Left lung (tissue), 4 donors: ENCODE measurements at regions not wholly inside any gene's neighbourhood (a gene's known extent, or its start where the extent isn't known, plus 50 kb on each side); places are given as distances from the start of the nearest gene placed in this dataset.
"Not testable (repeated sequence)": the region's sequence is repeated elsewhere in the genome, so short reads cannot be mapped to it uniquely, and the experiment has no call there.

Experiments used
- ATAC-seq: fragments of 200-7000 bp; cut with Tn5 transposase; one replicate; pipeline ENCODE4 v1.9.1; 2020; ENCODE audit warnings: moderate library complexity
- DNase-seq, 4 donors: peaks; one replicate each; pipeline ENCODE4 v3.0.0-alpha.2; 2013 to 2020
- H3K27ac ChIP-seq, 2 donors: fragments of 200-600 bp; sonication (generic) in 1 of 2; one replicate each; pipeline versions ENCODE4 v1.5.0 to v1.8.0; 2020 to 2021
- H3K27me3 ChIP-seq, 2 donors: fragments of 200-600 bp; sonication (generic) in 1 of 2; one replicate each; pipeline versions ENCODE4 v1.5.0 to v1.8.0; 2020 to 2021
- H3K36me3 ChIP-seq, 2 donors: fragments of 200-600 bp; sonication (generic) in 1 of 2; one replicate each; pipeline versions ENCODE4 v1.5.0 to v1.8.0; 2020 to 2021
- H3K4me1 ChIP-seq, 2 donors: fragments of 200-600 bp; one replicate each; pipeline ENCODE4 v1.8.0; 2021
- H3K4me3 ChIP-seq, 2 donors: fragments of 200-600 bp; sonication (generic) in 1 of 2; one replicate each; pipeline versions ENCODE4 v1.5.0 to v1.8.0; 2020 to 2021; ENCODE audit warnings: mild to moderate bottlenecking in 1 of 2
- H3K9me3 ChIP-seq, 2 donors: fragments of 200-600 bp; sonication (generic) in 1 of 2; one replicate each; pipeline versions ENCODE4 v1.5.0 to v1.8.0; 2020 to 2021
- CTCF ChIP-seq, 2 donors: fragments of 200-600 bp; sonication (generic) in 1 of 2; IDR thresholded peaks; one replicate each; pipeline versions ENCODE4 v1.5.0 to v1.8.0; 2021; ENCODE audit warnings: antibody characterized with exemption in 2 of 2
- intact Hi-C, 2 donors: fragments of 100-400 bp; cut with DNase I; formaldehyde crosslinking; loops; one replicate each; pipeline versions ENCODE4 v1.11.2 to v1.14.2; 2022
- donor health status: DM: no; HTN: yes; CAD: no.
- donor health status: DM: no; HTN: no; CAD: no.

- Histone ChIP-seq H3K9me3 (peaks cover 0 to 10% of the 10 kb centered on the region in 2 donors), H3K36me3 (no peaks in the 10 kb centered on the region), H3K4me3 (no peak overlapping the region), H3K27ac (no peak overlapping the region), H3K27me3 (no peaks in the 10 kb centered on the region), H3K4me1 (no peaks in the 10 kb centered on the region)
- DNase-seq (no peak), ATAC-seq (no peak)
- TF ChIP-seq CTCF (IDR thresholded peaks at IDR 0.05): no peak
- intact Hi-C loops: no loop called here
Observed at GRCh38 chr3:162398554-162398953, 901.9 kb downstream of the OTOL1 start.

DNA sequence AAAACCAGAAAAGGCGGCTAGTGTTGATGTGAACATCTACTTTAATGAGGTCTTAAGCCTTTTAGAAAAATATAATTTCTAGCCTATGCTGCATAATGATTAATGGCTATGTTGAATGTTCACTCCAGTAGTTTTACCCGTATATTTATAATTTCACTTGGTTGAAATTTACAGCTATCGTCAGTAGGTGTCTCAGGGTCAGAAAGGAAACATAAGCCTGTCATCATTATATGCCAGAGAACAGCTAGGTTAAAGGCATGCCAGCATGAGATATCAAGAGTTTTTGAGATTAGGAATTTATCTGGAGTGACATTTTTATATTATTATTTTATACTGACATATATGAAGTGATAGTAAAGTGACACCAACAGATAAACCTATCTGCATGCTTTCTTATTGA lies 904.1 kb downstream of the OTOL1 start:
- intact Hi-C loops: no loop called here
- Histone ChIP-seq H3K4me3 (no peak overlapping the region), H3K4me1 (no peaks in the 10 kb centered on the region), H3K27me3 (no peaks in the 10 kb centered on the region), H3K9me3 (peaks cover 0 to 19% of the 10 kb centered on the region in 2 donors), H3K27ac (no peak overlapping the region), H3K36me3 (no peaks in the 10 kb centered on the region)
- no peak for ATAC-seq
- DNase-seq: no peak
- TF ChIP-seq CTCF (IDR thresholded peaks at IDR 0.05): no peak

DNA sequence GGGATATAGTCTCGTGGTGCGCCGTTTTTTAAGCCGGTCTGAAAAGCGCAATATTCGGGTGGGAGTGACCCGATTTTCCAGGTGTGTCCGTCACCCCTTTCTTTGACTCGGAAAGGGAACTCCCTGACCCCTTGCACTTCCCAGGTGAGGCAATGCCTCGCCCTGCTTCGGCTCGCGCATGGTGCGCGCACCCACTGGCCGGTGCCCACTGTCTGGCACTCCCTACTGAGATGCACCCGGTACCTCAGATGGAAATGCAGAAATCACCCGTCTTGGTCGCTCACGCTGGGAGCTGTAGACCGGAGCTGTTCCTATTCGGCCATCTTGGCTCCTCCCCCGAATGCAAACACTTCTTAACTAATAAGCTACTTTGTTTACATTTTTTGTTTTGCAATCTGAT lies 914.9 kb downstream of the OTOL1 start:
- H3K9me3 ChIP-seq, H3K4me3 ChIP-seq, H3K27ac ChIP-seq, H3K27me3 ChIP-seq, intact Hi-C loops, H3K4me1 ChIP-seq, H3K36me3 ChIP-seq, ATAC-seq: not testable (repeated sequence)
- peak in 1 of 4 donors; percentile 12 for DNase-seq

- ATAC-seq (no peak), DNase-seq (no peak)
- Histone ChIP-seq H3K9me3 (peaks cover 0 to 2% of the 10 kb centered on the region in 2 donors), H3K27ac (no peak overlapping the region), H3K4me3 (no peak overlapping the region), H3K4me1 (no peaks in the 10 kb centered on the region), H3K27me3 (no peaks in the 10 kb centered on the region), H3K36me3 (no peaks in the 10 kb centered on the region)
- no peak for TF ChIP-seq CTCF (IDR thresholded peaks at IDR 0.05)
- intact Hi-C loops: no loop called here
Observed at GRCh38 chr3:162421721-162422120, 925.1 kb downstream of the OTOL1 start.

DNA sequence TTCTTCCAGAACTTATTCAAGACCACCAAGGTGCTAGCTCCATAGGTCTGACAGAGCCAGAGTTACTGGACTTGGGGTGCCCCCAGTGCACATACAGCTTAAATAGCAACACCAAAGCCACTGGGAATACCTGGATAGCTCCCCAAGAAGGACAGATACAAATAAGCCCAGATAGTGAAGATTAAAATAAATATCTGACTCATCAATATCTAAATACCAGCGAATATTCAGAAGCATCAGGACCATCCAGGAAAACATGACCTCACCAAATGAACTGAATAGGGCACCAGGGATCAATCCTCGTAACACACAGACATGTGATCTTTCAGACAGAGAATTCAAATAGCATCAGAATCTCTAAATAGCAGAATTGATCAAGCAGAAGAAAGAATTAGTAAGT lies 931.6 kb downstream of the OTOL1 start:
- Histone ChIP-seq H3K27ac (no peak overlapping the region), H3K9me3 (peaks cover 0 to 14% of the 10 kb centered on the region in 2 donors), H3K4me3 (no peak overlapping the region), H3K27me3 (no peaks in the 10 kb centered on the region), H3K36me3 (no peaks in the 10 kb centered on the region), H3K4me1 (no peaks in the 10 kb centered on the region)
- intact Hi-C loops: no loop called here
- ATAC-seq: no peak
- no peak for DNase-seq
- TF ChIP-seq CTCF (IDR thresholded peaks at IDR 0.05): no peak

GRCh38 chr3:162435750-162436149 lies 939.1 kb downstream of the OTOL1 start:
- no peak for ATAC-seq
- Histone ChIP-seq H3K36me3 (no peaks in the 10 kb centered on the region), H3K27ac (no peak overlapping the region), H3K9me3 (peaks cover 0 to 19% of the 10 kb centered on the region in 2 donors), H3K4me3 (no peak overlapping the region), H3K4me1 (no peaks in the 10 kb centered on the region), H3K27me3 (no peaks in the 10 kb centered on the region)
- intact Hi-C loops: no loop called here
- TF ChIP-seq CTCF (IDR thresholded peaks at IDR 0.05): no peak
- no peak for DNase-seq
